ENCODE measurements at regions not wholly inside any gene's neighbourhood (a gene's known extent, or its start where the extent isn't known, plus 50 kb on each side); places are given as distances from the start of the nearest gene placed in this dataset.

- TF ChIP-seq CTCF (IDR thresholded peaks at IDR 0.05) (no peak), POLR2A (IDR thresholded peaks at IDR 0.05) (no peak)
These were observed 157.1 kb upstream of the RBPJ start for GRCh38 chr4:26163425-26164362.

Data from testis (tissue), 2 donors.